Sigmoid colon (tissue), 3 donors: ENCODE measurements at regions not wholly inside any gene's neighbourhood (a gene's known extent, or its start where the extent isn't known, plus 50 kb on each side); places are given as distances from the start of the nearest gene placed in this dataset.

ENCODE experiments used
- CTCF ChIP-seq, 4 experiments: fragments of 450-650 bp in 3 of 4; fragments of 200-600 bp in 1 of 4; IDR thresholded peaks; one replicate each; pipeline ENCODE4 v1.5.1; 2016 to 2019; ENCODE audit warnings: antibody characterized with exemption in 4 of 4, mild to moderate bottlenecking in 3 of 4, moderate library complexity in 2 of 4
- POLR2A ChIP-seq, 2 donors: fragments of 450-650 bp; IDR thresholded peaks; one replicate each; pipeline ENCODE4 v1.6.1; 2016; ENCODE audit warnings: antibody characterized with exemption in 2 of 2, mild to moderate bottlenecking in 2 of 2, moderate library complexity in 2 of 2

GRCh38 chr2:137826373-137827372, 137.6 kb upstream of the HNMT start:
- TF ChIP-seq CTCF (IDR thresholded peaks at IDR 0.05) (no peak), POLR2A (IDR thresholded peaks at IDR 0.05) (no peak)
